Fibroblast of skin of right biceps (primary cell): ENCODE measurements at regions not wholly inside any gene's neighbourhood (a gene's known extent, or its start where the extent isn't known, plus 50 kb on each side); places are given as distances from the start of the nearest gene placed in this dataset.

Experiments used
- DNase-seq: peaks from one replicate; pipeline ENCODE4 v3.0.0-alpha.2; 2013

DNA sequence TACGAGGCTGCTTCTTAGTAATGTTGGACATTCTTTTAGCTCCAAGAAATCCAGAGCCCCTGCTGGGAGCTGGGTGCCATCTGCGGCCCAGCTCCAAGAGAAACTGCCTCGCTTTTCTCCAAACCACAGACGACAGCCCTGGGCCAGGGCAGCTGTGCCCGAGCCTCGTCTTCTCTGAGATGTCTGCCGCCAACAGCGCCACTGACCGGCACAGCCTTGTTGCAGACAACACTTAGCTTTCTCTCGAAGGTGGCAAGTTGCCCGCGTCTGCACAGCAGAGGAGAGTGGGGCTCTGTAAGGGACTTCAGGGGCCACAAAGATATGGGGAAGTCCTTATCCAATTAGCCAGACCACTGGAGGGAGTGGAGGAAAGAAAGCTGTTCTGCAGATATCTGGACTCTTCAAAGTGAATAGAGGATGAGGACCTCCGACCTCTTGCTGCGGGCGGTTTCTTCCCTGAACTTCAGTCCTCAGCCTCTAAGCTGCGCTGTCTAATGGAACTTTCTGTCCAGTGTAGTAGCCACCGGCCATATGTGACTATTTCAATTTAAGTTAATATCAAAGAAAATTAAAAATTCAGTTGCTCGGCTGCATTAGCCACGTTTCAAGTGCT, 63.9 kb upstream of the DISP3 start:
- no peak for DNase-seq

DNA sequence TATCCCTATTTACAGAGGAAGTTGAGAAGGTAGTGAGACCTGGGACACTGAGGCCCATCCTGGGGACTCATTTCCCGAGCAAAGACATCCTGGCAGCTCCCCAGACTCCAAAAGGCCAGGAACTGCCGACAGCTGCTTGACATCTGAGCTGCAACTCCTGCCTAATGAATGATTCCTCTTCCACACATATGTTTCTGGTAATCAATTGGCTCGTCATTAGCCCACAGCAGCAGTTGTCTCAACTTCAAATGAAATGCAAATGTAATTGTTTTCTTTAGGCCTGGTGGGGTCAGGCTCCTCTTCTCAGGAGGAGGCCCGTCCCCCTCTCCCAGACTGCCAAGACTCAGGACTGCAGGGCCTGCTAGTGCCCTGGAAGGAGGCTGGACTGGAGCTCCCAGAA, 61.8 kb upstream of the DISP3 start:
- peak; percentile 2 for DNase-seq

DNA sequence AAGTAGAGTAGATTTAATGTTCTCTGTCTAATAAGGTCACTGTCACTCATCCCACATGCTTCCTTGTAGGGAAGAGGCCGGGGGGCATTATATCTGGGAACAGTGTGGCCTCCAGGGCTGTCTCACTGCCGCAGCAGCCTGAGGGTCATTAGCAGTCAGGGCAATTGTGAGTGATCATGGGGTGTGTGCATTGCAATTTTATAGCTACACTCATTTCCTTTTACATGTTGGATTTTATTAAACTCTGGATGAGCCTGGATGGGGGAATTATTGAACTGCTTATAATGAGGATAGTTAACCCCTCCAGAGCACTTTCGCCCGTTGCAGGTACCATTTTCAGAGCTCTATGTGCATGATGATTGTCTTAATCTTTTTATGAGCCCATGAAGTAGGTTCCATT, 60.9 kb upstream of the DISP3 start:
- DNase-seq = no peak

DNA sequence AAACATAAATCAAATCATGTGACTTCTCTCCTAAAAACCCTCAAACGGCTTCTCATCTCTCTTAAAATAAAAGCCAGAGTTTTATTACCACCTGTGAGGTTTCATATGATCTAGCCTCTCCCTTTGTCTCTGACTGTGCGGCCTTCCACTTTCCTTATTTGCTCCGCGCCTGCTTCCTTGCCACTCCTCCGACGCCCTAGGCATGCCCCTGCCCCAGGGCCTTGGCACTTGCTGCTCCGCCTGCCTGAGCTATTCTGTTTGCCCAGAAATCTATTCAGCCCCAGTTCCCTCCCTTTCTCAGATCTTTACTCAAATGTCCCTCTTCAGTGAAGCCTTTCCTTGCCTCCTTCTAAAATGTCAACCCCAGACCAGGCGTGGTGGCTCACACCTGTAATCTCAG, 57.5 kb upstream of the DISP3 start:
- DNase-seq = no peak

GRCh38 chr1:11422686-11423085, 56.3 kb upstream of the DISP3 start:
- no peak for DNase-seq

DNA sequence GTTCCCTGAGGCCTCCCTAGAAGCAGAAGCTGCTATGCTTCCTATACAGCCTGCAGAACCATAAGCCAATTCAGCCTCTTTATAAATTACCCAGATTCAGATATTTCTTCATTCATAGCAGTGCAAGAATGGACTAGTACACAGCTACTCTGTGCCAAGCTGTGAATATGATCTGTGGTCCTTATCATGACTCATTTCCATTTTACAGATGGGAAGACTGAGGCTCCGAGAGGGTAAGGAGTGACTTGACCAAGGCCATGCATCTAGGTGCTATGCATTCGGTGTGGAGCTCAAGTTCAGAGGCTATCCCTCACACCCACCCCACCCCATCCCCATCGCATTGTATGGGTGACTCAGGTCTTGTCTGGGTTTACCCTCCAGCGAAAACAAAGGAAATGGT, 52.3 kb upstream of the DISP3 start:
- no peak for DNase-seq

- DNase-seq = no peak
These were observed 50.2 kb upstream of the DISP3 start for GRCh38 chr1:11428789-11429188.
